Stimulated activated CD4-positive, alpha-beta T cell treated with anti-CD3 and anti-CD28 coated beads, TNF-alpha, amount 100 ng/mL, for 24 hours (primary cell): ENCODE measurements at regions not wholly inside any gene's neighbourhood (a gene's known extent, or its start where the extent isn't known, plus 50 kb on each side); places are given as distances from the start of the nearest gene placed in this dataset.

ENCODE experiments used
- DNase-seq, 3 experiments: peaks; one replicate each; pipeline ENCODE4 v3.0.0-alpha.2; 2020; ENCODE audit warnings: low read depth in 3 of 3

- DNase-seq: no peak
These were observed 89.5 kb downstream of the ZC3H11B start for GRCh38 chr1:219523411-219523810.

- DNase-seq: no peak
These were observed 91.6 kb downstream of the ZC3H11B start for GRCh38 chr1:219521325-219521724.

- no peak for DNase-seq
These were observed 92.7 kb downstream of the ZC3H11B start for GRCh38 chr1:219520241-219520640.

- DNase-seq: no peak
These were observed 94.0 kb downstream of the ZC3H11B start for GRCh38 chr1:219518907-219519248.

- no peak for DNase-seq
These were observed 94.6 kb downstream of the ZC3H11B start for GRCh38 chr1:219518168-219518906.

- no peak for DNase-seq
These were observed 95.9 kb downstream of the ZC3H11B start for GRCh38 chr1:219517031-219517430.

- DNase-seq: no peak
These were observed 98.2 kb downstream of the ZC3H11B start for GRCh38 chr1:219514728-219515127.

- no peak for DNase-seq
These were observed 105.5 kb downstream of the ZC3H11B start for GRCh38 chr1:219507437-219507836.

GRCh38 chr1:219506936-219507335, 106.0 kb downstream of the ZC3H11B start:
- no peak for DNase-seq

GRCh38 chr1:219506473-219506899, 106.4 kb downstream of the ZC3H11B start:
- DNase-seq: no peak

- DNase-seq: no peak
These were observed 107.0 kb downstream of the ZC3H11B start for GRCh38 chr1:219505886-219506285.

GRCh38 chr1:219503604-219504003, 109.3 kb downstream of the ZC3H11B start:
- no peak for DNase-seq

GRCh38 chr1:219500327-219500897, 112.5 kb downstream of the ZC3H11B start:
- no peak for DNase-seq

GRCh38 chr1:219498666-219499065, 114.2 kb downstream of the ZC3H11B start:
- no peak for DNase-seq

- DNase-seq: no peak
These were observed 117.0 kb downstream of the ZC3H11B start for GRCh38 chr1:219495737-219496408.

GRCh38 chr1:219492717-219493116, 120.2 kb downstream of the ZC3H11B start:
- no peak for DNase-seq

GRCh38 chr1:219490566-219490965, 122.3 kb downstream of the ZC3H11B start:
- no peak for DNase-seq

GRCh38 chr1:219489636-219490035, 123.3 kb downstream of the ZC3H11B start:
- no peak for DNase-seq

GRCh38 chr1:219488275-219488674, 124.6 kb downstream of the ZC3H11B start:
- no peak for DNase-seq

GRCh38 chr1:219483530-219483929, 129.4 kb downstream of the ZC3H11B start:
- DNase-seq: no peak

- no peak for DNase-seq
These were observed 132.9 kb downstream of the ZC3H11B start for GRCh38 chr1:219480011-219480410.

GRCh38 chr1:219478811-219479210, 134.1 kb downstream of the ZC3H11B start:
- DNase-seq: no peak

- DNase-seq: no peak
These were observed 135.0 kb downstream of the ZC3H11B start for GRCh38 chr1:219477861-219478260.
